GM12878 (cell line): ENCODE measurements at regions not wholly inside any gene's neighbourhood (a gene's known extent, or its start where the extent isn't known, plus 50 kb on each side); places are given as distances from the start of the nearest gene placed in this dataset.

Experiments
- HCFC1 ChIP-seq: fragments of 150-350 bp; IDR thresholded peaks from 2 replicates; pipeline ENCODE4 v1.6.1; 2014; ENCODE audit warnings: low read length
- JUND ChIP-seq: IDR thresholded peaks from 2 replicates; pipeline ENCODE4 v1.6.1; 2012; ENCODE audit warnings: low read depth, mild to moderate bottlenecking, low read length, improper control_type of control experiment, moderate library complexity
- MYC ChIP-seq: IDR thresholded peaks from 2 replicates; pipeline ENCODE4 v1.6.1; 2011; ENCODE audit warnings: mild to moderate bottlenecking, low read length, moderate library complexity, inconsistent platforms; ENCODE audit not compliant: insufficient read depth, insufficient replicate concordance, insufficient read length, severe bottlenecking
- POLR2A ChIP-seq: IDR thresholded peaks from 2 replicates; pipeline ENCODE4 v1.6.1; 2011; ENCODE audit warnings: low read depth, mild to moderate bottlenecking, low read length
- POLR2AphosphoS5 ChIP-seq: IDR thresholded peaks from 2 replicates; pipeline ENCODE4 v1.6.1; 2011; ENCODE audit warnings: mild to moderate bottlenecking, low read length, inconsistent platforms
- SRF ChIP-seq, 2 experiments: IDR thresholded peaks; 2 replicates each; pipeline ENCODE4 v1.6.1; 2011; ENCODE audit warnings: low read depth in 2 of 2, low read length in 2 of 2, mild to moderate bottlenecking in 1 of 2, moderate library complexity in 1 of 2
- STAT1 ChIP-seq: fragments of 450-650 bp; conservative IDR thresholded peaks from 2 replicates; pipeline ENCODE4 v1.6.1; 2014; ENCODE audit warnings: antibody characterized with exemption, mild to moderate bottlenecking
- TF ChIP-seq, protein P1 (sequence below), 3 experiments: IDR thresholded peaks in 2 of 3; conservative IDR thresholded peaks in 1 of 3; 2 replicates each; pipeline ENCODE4 v1.5.1; 2011; ENCODE audit warnings: low read depth in 3 of 3, low read length in 3 of 3, mild to moderate bottlenecking in 3 of 3, control low read depth in 2 of 3, moderate library complexity in 2 of 3, inconsistent platforms in 1 of 3, mixed read lengths in 1 of 3; ENCODE audit not compliant: control insufficient read depth in 2 of 3, insufficient read depth in 1 of 3; ENCODE audit errors: extremely low read depth in 1 of 3
- TF ChIP-seq, protein P2 (sequence below): IDR thresholded peaks from 2 replicates; pipeline ENCODE4 v1.6.1; 2011; ENCODE audit warnings: borderline replicate concordance, low read depth, mild to moderate bottlenecking, moderate library complexity, low read length; ENCODE audit not compliant: insufficient read depth, poor library complexity, severe bottlenecking
- TF ChIP-seq, protein P3 (sequence below): IDR thresholded peaks from 2 replicates; pipeline ENCODE4 v1.6.1; 2012; ENCODE audit warnings: low read depth, low read length, improper control_type of control experiment

DNA sequence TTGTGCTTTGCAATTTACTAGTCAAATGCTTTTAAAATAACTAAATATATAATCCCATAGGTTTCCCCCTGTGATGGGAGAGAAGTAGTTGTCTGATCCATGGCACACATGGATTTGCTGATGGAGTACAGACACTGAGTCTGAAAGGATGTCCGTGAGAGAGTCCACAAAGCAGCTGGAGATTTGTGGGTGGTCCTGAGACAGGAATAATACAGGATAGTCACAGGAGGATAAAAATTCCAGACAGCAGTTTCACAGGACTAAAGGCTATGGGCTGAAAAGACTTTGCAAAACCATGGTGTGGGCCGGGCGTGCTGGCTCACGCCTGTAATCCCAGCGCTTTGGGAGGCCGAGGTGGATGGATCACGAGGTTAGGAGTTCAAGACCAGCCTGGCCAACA, 58.7 kb upstream of the ZFR start:
- TF ChIP-seq POLR2A (no peak), SRF (IDR thresholded peaks at IDR 0.05; ENCODE audit: low read depth in 2 of 2, low read length in 2 of 2) (no peak), HCFC1 (no peak), MYC (no peak), POLR2AphosphoS5 (no peak), JUND (no peak), STAT1 (no peak)
- TF ChIP-seq, protein P1, sequence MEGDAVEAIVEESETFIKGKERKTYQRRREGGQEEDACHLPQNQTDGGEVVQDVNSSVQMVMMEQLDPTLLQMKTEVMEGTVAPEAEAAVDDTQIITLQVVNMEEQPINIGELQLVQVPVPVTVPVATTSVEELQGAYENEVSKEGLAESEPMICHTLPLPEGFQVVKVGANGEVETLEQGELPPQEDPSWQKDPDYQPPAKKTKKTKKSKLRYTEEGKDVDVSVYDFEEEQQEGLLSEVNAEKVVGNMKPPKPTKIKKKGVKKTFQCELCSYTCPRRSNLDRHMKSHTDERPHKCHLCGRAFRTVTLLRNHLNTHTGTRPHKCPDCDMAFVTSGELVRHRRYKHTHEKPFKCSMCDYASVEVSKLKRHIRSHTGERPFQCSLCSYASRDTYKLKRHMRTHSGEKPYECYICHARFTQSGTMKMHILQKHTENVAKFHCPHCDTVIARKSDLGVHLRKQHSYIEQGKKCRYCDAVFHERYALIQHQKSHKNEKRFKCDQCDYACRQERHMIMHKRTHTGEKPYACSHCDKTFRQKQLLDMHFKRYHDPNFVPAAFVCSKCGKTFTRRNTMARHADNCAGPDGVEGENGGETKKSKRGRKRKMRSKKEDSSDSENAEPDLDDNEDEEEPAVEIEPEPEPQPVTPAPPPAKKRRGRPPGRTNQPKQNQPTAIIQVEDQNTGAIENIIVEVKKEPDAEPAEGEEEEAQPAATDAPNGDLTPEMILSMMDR (IDR thresholded peaks at IDR 0.05 in 2 of 3, conservative IDR thresholded peaks at IDR 0.05 in 1 of 3; ENCODE audit: control insufficient read depth in 2 of 3, extremely low read depth in 1 of 3, insufficient read depth in 1 of 3, low read depth in 3 of 3, low read length in 3 of 3) = no peak
- TF ChIP-seq, protein P2, sequence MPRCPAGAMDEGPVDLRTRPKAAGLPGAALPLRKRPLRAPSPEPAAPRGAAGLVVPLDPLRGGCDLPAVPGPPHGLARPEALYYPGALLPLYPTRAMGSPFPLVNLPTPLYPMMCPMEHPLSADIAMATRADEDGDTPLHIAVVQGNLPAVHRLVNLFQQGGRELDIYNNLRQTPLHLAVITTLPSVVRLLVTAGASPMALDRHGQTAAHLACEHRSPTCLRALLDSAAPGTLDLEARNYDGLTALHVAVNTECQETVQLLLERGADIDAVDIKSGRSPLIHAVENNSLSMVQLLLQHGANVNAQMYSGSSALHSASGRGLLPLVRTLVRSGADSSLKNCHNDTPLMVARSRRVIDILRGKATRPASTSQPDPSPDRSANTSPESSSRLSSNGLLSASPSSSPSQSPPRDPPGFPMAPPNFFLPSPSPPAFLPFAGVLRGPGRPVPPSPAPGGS = no peak
- TF ChIP-seq, protein P3, sequence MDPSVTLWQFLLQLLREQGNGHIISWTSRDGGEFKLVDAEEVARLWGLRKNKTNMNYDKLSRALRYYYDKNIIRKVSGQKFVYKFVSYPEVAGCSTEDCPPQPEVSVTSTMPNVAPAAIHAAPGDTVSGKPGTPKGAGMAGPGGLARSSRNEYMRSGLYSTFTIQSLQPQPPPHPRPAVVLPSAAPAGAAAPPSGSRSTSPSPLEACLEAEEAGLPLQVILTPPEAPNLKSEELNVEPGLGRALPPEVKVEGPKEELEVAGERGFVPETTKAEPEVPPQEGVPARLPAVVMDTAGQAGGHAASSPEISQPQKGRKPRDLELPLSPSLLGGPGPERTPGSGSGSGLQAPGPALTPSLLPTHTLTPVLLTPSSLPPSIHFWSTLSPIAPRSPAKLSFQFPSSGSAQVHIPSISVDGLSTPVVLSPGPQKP = no peak
